ENCODE measurements at regions not wholly inside any gene's neighbourhood (a gene's known extent, or its start where the extent isn't known, plus 50 kb on each side); places are given as distances from the start of the nearest gene placed in this dataset.

- no peaks in the 10 kb centered on the region for H3K4me1 ChIP-seq (ENCODE audit: insufficient read depth)
- WGBS (ENCODE audit: low lambda C conversion rate, missing lambda C conversion rate): 78% methylated on average over 11 of the region's 11 CpGs
- no peaks in the 10 kb centered on the region for H3K9me2 ChIP-seq (replicated peaks; ENCODE audit: insufficient read depth)
- H2AFZ ChIP-seq: no peak overlapping the region
- TF ChIP-seq EZH2 (IDR thresholded peaks at IDR 0.05; ENCODE audit: borderline replicate concordance) (no peak), CTCF (IDR thresholded peaks at IDR 0.05; ENCODE audit: poor library complexity) (no peak), EZH2phosphoT487 (IDR thresholded peaks at IDR 0.05; ENCODE audit: low read depth, severe bottlenecking, unreplicated experiment) (no peak)
- no peak overlapping the region for H3K27ac ChIP-seq
- no peaks in the 10 kb centered on the region for H3K27me3 ChIP-seq
- H4K20me1 ChIP-seq (ENCODE audit: insufficient read depth, poor library complexity, severe bottlenecking): no peaks in the 10 kb centered on the region
- no peak overlapping the region for H3K4me3 ChIP-seq
- DNase-seq (ENCODE audit: low spot score): no peak
- no peaks in the 10 kb centered on the region for H3K9me3 ChIP-seq (ENCODE audit: low read depth)
- no peak overlapping the region for H3K4me2 ChIP-seq
- H3K36me3 ChIP-seq (replicated peaks; ENCODE audit: insufficient read depth, low read depth): no peaks in the 10 kb centered on the region
- no peaks in the 10 kb centered on the region for H3K79me2 ChIP-seq
These were observed 1035.6 kb downstream of the VRK1 start for GRCh38 chr14:97832776-97833175.

- Histone ChIP-seq H2AFZ (no peak overlapping the region), H4K20me1 (ENCODE audit: insufficient read depth, poor library complexity, severe bottlenecking) (no peaks in the 10 kb centered on the region), H3K27ac (no peak overlapping the region), H3K36me3 (replicated peaks; ENCODE audit: insufficient read depth, low read depth) (no peaks in the 10 kb centered on the region), H3K4me2 (no peak overlapping the region), H3K9me3 (ENCODE audit: low read depth) (no peaks in the 10 kb centered on the region), H3K4me1 (ENCODE audit: insufficient read depth) (no peaks in the 10 kb centered on the region), H3K79me2 (no peaks in the 10 kb centered on the region), H3K9me2 (replicated peaks; ENCODE audit: insufficient read depth) (no peaks in the 10 kb centered on the region), H3K4me3 (no peak overlapping the region), H3K27me3 (no peaks in the 10 kb centered on the region)
- DNase-seq (ENCODE audit: low spot score): no peak
- TF ChIP-seq CTCF (IDR thresholded peaks at IDR 0.05; ENCODE audit: poor library complexity): no peak
- no peak for TF ChIP-seq EZH2phosphoT487 (IDR thresholded peaks at IDR 0.05; ENCODE audit: low read depth, severe bottlenecking, unreplicated experiment)
- TF ChIP-seq EZH2 (IDR thresholded peaks at IDR 0.05; ENCODE audit: borderline replicate concordance): no peak
- WGBS (ENCODE audit: low lambda C conversion rate, missing lambda C conversion rate): 92% methylated on average over 11 of the region's 11 CpGs
These were observed 1041.8 kb downstream of the VRK1 start for GRCh38 chr14:97838986-97839385.

- Histone ChIP-seq H3K27ac (no peak overlapping the region), H4K20me1 (ENCODE audit: insufficient read depth, poor library complexity, severe bottlenecking) (no peaks in the 10 kb centered on the region), H3K9me3 (ENCODE audit: low read depth) (no peaks in the 10 kb centered on the region), H3K36me3 (replicated peaks; ENCODE audit: insufficient read depth, low read depth) (no peaks in the 10 kb centered on the region), H2AFZ (no peak overlapping the region), H3K4me1 (ENCODE audit: insufficient read depth) (no peaks in the 10 kb centered on the region), H3K27me3 (no peaks in the 10 kb centered on the region), H3K79me2 (no peaks in the 10 kb centered on the region), H3K9me2 (replicated peaks; ENCODE audit: insufficient read depth) (no peaks in the 10 kb centered on the region), H3K4me2 (no peak overlapping the region), H3K4me3 (no peak overlapping the region)
- DNase-seq (ENCODE audit: low spot score): no peak
- TF ChIP-seq CTCF (IDR thresholded peaks at IDR 0.05; ENCODE audit: poor library complexity) (no peak), EZH2phosphoT487 (IDR thresholded peaks at IDR 0.05; ENCODE audit: low read depth, severe bottlenecking, unreplicated experiment) (no peak), EZH2 (IDR thresholded peaks at IDR 0.05; ENCODE audit: borderline replicate concordance) (no peak)
- WGBS (ENCODE audit: low lambda C conversion rate, missing lambda C conversion rate): 80% methylated on average over 4 of the region's 4 CpGs
These were observed 1043.0 kb downstream of the VRK1 start for GRCh38 chr14:97840159-97840558.

GRCh38 chr14:97841762-97842161 is 1044.6 kb downstream of the VRK1 start:
- no peaks in the 10 kb centered on the region for H3K9me3 ChIP-seq (ENCODE audit: low read depth)
- H3K79me2 ChIP-seq: no peaks in the 10 kb centered on the region
- no peaks in the 10 kb centered on the region for H3K27me3 ChIP-seq
- H3K27ac ChIP-seq: no peak overlapping the region
- no peak overlapping the region for H3K4me3 ChIP-seq
- 84% methylated on average over 5 of the region's 5 CpGs for WGBS (ENCODE audit: low lambda C conversion rate, missing lambda C conversion rate)
- H3K36me3 ChIP-seq (replicated peaks; ENCODE audit: insufficient read depth, low read depth): no peaks in the 10 kb centered on the region
- no peaks in the 10 kb centered on the region for H3K9me2 ChIP-seq (replicated peaks; ENCODE audit: insufficient read depth)
- H4K20me1 ChIP-seq (ENCODE audit: insufficient read depth, poor library complexity, severe bottlenecking): no peaks in the 10 kb centered on the region
- DNase-seq (ENCODE audit: low spot score): no peak
- no peak overlapping the region for H3K4me2 ChIP-seq
- H3K4me1 ChIP-seq (ENCODE audit: insufficient read depth): no peaks in the 10 kb centered on the region
- TF ChIP-seq EZH2 (IDR thresholded peaks at IDR 0.05; ENCODE audit: borderline replicate concordance) (no peak), CTCF (IDR thresholded peaks at IDR 0.05; ENCODE audit: poor library complexity) (no peak), EZH2phosphoT487 (IDR thresholded peaks at IDR 0.05; ENCODE audit: low read depth, severe bottlenecking, unreplicated experiment) (no peak)
- H2AFZ ChIP-seq: no peak overlapping the region
